Pulmonary artery endothelial cell (primary cell): ENCODE measurements at regions not wholly inside any gene's neighbourhood (a gene's known extent, or its start where the extent isn't known, plus 50 kb on each side); places are given as distances from the start of the nearest gene placed in this dataset.
"Not testable (repeated sequence)": the region's sequence is repeated elsewhere in the genome, so short reads cannot be mapped to it uniquely, and the experiment has no call there.

ENCODE experiments used
- DNase-seq: peaks from one replicate; pipeline ENCODE4 v3.0.0-alpha.2; 2011; ENCODE audit warnings: low read depth, low spot score

DNA sequence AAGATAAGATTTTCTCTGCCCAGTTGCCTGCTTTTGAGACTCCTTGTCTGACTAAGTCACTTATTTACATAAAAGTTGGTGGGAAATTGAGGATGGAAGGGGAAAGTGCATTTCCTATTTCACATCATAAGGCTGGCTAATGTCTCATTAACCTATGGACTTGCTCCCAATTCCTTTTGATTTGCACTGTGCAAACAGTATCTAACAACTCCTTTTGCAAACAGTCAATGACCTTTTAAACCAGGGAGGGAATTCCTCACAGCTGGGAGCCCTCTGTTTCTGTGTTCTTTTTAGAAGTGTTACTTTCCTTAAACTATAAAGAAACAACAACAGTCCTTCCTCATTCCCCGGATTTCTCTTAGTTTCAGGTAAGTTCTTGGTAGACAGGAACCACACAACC, 272.8 kb downstream of the RND3 start:
- no peak for DNase-seq

DNA sequence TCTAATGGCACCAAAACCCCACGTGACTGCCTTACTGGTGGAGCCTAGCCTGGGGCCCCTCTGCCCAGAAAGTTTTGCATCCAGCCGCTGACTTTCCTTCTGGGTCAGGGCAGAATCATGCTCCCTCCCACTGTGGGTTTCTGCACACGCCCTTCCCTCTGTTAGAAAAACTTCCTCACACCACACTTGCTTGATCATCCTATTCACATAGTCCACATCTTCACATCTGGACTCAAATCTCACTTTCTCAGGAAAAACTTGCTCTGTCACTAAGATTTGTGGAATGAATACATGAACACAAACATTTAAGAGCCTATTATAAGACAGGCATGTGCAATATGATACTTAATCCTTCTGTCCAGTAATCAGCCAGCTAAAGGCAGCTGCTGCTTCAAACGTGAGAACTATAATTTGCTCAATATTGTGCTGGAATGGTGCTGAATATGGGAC, 274.7 kb downstream of the RND3 start:
- DNase-seq, result no peak

DNA sequence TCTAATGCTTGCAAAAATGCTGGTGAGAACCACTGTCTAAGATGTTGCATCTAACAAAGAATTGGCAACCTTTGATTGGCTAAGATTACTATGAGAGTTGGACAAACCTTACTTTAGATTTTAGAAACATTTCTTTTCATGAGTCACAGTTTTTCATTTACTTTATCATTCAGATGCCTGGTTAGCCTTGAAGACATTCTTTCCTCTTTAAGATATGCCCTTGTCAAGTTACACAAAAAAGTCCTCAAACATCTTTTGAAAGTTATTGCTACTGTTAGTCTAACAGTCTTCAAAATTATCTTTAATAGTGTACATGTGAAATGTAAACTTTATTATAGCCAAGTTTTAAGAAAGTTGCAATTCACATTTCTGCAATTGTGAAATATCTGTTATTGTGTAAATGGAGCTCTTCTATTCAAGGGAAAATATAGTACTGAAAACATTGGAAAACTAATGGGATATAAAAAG, 276.3 kb downstream of the RND3 start:
- no peak for DNase-seq

DNA sequence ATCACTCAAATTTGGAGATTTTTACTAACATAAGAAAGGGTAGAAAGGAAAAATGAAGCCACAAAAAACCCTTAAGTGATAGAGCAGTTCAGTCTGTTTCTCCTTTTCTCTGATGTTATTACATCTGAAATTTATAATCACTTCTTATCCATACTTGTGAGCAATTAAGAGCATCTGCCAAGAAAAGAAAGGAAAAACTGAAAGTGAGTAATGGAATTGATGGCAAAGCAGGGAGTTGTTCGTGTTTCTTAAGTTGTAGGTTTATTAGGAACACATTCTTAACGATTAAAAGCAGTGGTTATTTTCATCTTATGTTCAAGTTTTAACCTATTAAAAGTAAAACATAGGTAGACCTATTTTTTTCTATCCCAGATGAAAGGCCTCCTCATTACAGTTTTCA, 277.7 kb downstream of the RND3 start:
- no peak for DNase-seq

DNA sequence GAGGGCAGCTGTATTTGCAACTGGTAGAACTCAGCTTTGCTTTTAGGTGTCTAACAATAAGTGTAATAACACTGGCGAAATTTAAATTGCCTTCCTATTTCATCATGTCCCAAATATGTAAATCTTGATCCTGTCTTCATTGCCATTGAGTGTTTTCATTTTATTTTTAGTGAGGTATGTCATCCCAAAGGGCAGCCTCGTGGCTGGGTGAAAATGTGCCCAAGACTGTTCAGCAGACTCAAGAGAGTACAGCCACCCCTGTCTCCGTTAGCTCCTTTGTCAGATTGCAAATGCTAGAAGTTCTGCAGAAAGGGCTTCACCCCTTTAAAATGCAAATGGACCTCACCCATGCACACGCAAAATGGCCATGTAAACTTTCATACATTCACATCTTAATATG, 278.8 kb downstream of the RND3 start:
- no peak for DNase-seq

DNA sequence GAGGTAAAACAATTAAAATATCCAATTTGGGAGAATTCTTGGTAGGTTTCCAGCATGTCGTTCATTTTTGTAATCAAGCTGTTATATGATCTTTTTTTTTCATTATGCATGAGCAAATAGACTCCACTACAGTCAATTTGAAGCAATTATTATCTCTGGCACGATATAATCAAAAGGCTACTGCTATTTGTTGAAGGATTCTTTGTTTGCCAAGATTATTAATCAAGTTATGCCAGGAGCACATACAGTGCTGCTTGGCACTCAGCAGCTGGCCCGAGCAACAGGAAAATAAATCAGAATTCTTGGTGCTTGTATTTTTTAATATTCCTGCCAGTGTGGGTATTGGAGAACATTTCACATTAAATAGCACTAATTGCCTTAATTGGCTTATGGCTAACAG, 279.5 kb downstream of the RND3 start:
- DNase-seq, result no peak

DNA sequence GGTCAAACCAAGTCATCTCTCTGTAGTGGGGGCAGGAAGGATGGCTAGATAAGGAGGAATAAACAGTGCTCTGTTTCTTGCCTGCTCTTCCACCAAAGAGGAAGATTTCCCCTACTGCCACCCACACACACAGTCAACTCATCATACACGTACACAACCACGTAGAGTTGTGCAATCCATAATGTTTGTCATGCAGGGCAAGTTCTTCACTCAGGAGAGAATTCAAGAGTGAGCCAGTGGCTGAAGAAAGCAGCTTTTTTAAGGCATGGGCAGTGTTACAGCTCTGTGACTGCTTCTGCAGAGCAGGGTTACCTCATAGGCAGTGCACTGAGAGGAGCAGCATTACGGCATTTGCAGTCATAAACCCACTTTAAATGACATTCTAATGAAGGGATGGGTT, 283.0 kb downstream of the RND3 start:
- DNase-seq, result no peak

DNA sequence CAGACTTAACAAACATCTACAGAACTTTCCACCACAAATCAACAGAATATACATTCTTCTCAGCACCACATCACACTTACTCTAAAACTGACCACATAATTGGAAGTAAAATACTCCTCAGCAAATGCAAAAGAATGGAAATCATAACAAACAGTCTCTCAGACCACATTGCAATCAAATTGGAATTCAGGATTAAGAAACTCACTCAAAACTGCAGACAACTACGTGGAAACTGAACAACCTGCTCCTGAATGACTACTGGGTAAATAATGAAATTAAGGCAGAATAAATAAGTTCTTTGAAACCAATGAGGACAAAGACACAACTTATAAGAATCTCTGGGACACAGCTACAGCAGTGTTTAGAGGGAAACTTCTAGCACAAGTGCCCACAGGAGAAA, 292.7 kb downstream of the RND3 start:
- DNase-seq, result not testable (repeated sequence)

DNA sequence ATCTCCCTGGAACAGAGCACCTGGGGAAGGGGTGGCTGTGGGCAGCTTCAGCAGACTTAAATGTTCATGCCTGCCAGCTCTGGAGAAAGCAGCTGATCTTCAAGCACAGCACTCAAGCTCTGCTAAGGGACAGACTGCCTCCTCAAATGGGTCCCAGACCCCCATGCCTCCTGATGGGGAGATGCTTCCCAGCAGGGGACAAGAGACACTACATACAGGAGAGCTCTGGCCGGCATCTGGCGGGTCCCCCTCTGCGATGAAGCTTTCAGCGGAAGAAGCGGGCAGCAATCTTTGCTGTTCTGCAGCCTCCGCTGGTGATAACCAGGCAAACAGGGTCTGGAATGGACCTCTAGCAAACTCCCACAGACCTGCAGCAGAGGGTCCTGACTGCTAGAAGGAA, 294.8 kb downstream of the RND3 start:
- DNase-seq, result no peak

DNA sequence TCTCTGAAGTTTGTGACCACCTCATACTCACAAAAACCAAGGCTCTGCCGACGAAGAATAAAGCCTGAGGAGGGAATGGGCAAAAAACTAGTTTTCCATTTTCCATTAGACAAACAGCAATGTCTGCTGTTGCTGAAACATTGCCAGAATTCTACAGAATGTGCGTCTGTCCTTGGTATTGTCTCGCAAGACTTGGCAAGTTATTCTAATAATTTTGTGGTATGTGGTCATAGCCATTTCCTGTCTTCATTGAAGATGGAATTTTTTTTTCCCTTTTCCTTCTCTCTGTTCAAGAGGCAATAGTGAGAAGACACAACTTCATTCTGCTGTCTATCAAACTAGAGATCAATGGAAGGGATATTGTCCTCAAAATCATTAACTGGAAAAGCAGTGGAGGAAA, 296.1 kb downstream of the RND3 start:
- DNase-seq, result no peak

DNA sequence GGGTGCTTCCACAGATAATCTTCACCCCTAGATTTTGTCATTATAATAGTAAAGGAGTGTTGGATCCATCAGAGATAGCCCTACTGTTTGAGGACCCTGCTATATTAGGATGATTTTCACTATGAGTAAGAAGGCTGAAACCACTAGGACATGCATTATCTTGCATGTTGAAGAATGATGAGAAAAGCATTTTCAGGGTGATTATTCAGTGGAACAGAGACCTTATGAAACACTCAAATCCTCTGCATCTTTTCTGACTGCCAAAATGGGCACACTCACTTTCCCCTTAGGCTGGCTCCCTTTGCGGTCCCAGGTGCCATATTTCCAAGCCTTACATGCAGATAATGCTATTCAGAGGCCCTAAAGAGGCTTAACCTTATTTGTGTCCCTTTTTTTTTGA, 296.9 kb downstream of the RND3 start:
- no peak for DNase-seq

DNA sequence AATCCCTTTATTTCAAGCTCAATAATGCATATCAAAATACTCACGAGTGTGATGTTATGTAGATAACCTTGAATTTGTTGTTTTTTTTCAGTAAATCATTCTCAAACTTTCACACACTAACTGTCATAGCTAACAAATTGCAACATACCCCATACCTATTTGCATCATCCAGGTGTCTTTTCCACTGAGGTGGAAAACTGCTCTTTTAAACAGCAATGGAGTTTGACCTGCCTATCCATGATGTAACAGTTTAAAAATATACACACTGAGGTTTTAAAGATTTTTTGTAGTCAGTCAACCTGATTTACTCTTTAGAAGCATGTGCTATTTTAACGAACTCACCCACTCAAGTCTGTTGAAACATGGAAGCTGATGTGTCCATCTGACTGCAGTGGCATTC, 298.7 kb downstream of the RND3 start:
- no peak for DNase-seq

DNA sequence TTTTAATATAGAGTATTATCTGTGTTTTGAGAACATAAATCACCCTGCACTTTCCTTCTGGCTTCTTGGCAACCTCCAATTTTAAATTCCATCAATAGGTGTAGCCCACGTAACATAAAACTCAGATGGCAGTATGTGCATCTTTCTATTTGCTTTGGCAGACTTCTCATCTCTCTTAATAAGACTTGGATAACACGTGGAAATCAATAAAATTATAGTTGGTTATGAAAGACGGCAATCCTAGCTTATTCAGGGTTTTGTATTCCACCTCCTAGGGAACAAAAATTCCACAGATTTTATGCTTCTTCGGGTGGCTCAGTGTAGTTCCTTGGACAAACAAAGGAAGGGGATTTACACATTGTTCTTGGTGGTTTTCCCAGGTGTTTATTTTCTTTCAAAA, 299.3 kb downstream of the RND3 start:
- DNase-seq, result no peak

DNA sequence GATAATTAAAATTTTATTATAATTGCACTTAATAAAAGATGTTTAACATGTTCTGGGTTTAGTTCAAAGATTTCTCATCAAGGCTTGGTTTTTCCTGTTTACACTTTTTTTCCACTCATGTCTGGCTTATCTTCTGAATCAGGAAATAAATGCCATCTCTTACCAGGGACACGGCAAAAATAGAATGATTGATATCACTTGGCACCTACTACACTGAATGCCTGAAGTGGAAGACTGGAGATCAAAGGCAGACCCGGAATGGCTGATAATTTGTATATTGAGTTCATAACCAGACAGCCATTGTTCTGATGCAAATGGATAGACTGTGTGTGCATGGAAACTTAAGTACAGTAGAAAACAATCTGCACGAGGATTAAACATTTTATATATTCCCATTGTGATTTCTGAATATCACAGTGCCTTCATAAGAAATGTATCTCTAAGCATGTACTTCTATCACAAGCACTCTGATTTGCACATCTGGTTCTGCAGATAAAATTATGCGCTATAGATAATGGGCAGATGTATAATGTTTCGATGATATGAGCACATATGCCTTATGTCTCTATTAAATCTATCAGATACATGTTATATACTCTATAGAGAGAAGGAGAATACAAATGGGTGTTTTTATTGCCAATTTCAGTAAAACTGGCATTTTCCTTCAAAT, 304.8 kb downstream of the RND3 start:
- no peak for DNase-seq

DNA sequence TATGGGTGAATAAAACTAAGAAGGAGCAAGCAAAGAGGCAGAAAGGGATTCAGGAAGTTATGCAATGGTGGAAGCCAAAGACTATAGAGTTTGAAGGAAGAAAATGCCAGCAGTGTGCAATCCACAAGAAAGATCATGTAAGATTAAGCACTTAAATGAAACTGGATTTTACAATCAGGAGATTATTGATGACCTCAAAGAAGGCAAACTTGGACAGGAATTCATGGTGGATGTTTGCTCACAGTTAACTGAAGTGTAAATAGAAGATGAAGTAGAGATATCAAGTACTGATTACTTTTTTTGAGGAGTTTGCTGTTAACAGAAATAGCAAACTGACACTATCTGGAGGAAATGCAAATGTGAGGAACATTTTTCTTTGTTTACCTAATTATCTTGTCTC, 308.9 kb downstream of the RND3 start:
- no peak for DNase-seq

DNA sequence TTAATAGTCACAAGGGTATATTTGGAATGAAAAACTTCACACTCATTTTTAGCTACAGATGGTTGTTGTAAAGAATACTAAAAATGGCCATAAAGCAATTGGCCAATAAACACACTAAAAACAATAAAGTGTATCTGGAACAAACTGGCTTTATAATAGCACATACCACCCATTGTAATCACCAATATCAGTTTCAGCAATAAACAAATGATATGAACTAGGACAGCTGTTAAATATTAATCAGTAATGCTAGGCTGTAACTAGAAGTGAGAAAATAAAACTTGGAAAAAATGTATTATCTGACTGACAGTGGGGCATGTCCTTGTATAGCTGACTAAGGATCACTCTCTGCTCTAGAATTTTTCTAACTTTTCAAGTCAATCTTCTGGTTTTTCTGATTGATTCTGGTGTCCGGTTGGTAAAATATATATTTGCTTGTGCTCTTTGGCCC, 312.5 kb downstream of the RND3 start:
- DNase-seq, result no peak

DNA sequence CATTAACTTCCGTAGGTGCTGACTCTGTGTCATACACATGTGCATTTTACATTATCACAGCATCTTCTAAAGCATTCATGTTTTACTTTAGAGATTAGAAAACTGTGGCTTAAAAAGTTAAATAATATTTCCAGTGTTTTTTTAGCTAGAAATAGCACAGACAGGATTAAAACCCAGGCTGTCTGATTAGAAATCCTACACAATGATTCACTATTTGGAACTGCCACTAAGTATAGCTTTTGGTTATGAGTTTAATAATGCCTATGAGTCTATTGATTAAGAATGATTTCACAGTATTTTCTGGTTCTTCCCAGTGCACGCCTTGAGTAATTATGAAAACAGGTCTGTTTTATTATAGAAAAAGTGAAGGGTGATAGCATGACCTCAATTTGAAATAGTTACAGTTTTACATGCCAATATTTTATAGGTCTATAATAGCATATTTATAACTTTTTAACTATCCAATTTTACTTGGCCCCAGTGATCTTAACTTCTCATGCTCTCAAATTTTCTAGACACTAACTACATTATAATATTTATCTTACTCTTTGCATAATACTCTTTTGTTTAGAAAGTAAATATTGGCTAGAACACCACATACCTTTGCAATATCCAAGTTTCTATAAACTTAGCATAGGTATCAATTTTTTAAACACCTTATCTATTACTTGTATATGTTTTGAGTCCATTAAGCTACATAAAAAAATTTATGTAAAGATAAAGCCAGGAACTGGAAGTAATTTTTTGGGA, 313.2 kb downstream of the RND3 start:
- DNase-seq, result no peak

DNA sequence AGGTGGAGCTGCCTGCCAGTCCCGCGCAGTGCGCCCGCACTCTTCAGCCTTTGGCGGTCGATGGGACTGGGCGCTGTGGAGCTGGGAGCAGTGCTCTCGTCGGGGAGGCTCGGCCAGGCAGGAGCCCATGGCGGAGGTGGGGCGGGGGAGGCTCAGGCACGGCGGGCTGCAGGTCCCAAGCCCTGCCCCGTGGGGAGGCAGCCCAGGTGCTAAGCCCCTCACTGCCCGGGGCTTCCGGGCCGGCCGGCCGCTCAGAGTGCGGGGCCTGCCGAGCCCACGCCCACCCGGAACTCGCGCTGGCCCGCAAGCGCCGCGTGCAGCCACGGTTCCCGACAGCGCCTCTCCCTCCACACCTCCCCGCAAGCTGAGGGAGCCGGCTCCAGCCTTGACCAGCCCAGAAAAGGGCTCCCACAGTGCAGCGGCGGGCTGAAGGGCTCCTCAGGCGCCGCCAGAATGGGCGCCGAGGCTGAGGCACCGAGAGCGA, 316.4 kb downstream of the RND3 start:
- no peak for DNase-seq

DNA sequence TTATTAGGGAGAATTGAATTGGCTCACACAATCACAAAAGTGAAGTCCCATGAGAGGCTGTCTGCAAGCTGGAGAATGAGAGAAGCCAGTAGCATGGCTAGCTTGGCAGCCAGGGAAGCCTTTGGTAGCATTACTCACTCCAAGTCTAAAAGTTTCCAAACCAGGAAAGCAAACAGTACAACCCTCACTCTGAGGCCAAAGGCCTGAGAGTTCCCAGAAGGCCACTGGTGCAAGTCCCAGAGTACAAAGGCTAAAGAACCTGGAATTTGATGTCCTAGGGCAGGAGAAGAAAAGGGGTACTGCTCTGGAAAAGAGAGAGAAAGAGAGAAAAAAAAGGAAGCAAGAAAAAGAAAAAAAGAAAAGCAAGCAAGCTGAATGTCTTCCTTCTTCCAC, 318.2 kb downstream of the RND3 start:
- DNase-seq, result no peak

DNA sequence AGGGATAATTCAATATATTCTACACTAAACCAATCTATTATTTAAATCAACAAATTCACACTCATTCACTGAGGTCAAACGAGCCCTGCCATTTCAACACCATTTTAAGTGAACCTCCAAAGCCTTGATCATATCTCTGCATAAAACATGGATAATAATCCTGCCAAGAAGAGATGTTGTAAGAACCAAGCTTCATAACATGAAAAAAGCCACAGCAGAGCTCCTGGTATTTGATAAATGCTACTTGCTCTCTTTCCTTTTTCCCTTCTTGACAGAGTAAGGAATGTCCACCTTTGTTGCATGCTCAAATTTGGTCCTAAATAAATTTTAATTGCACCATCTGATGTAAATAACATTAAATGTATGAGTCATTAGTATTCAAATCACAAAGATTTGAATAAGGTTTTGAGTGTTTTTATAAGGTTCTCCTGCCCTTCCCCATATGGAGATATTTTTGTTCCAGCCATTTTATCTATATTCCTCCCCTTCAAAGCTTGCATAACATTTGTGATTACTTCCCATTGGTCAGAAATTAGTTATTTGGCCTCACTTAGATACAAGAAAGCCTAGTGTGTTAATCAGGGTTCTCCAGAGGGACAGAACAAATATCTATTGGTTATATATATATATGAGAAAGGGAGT, 318.8 kb downstream of the RND3 start:
- DNase-seq, result no peak

DNA sequence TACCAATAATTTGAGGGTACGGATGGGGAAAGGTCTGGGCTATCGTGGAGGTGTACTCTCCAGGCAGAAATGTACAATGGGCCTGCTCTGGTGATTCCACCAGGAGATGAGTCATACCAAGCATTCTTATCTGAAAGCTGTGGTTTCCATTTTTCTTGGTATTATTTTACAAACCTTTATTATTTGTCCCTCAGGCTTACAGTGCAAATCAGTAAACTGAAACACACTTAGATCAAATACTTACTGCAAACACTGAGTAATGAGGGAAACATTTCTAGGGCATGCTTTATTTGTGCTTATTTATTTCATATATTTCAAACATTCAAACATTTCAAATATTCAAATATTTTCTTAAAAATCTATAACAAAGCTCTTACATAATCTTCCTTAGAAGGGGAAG, 319.8 kb downstream of the RND3 start:
- no peak for DNase-seq

DNA sequence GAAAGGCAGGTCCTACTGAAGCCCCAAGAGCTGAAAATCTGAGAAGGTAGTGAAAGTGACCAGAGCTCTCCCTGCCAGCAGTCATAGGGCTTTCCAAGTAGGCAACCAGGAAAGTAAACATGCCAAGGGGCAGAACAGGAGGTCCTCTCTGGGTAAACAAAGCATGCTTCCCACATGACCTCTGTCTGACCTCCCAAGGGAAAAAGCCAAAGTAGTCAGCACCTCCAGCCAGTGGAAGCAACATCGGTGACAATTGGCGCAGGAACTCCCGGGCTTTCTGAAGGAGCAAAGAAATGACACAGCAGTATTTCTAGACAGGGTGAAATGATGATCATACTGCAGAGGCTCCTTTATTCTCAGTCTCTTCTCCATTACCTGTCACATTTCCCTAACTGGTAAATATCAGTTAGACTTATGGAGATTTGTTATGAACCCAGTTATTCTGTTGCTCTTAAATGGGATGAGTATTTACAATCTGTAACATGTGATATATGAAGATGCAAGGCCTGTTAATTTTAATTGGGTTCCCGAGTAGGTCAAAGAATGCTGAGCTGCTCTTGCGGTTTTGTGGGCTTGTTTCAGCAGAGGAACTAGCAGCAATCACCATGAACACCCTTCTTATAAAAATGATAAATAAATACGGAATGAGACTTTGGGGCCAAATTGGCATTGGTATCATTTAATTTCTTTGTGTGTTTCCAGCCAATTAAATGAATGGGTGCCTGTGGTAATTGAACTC, 321.0 kb downstream of the RND3 start:
- no peak for DNase-seq
